Suprapubic skin (tissue), 3 donors: ENCODE measurements at regions not wholly inside any gene's neighbourhood (a gene's known extent, or its start where the extent isn't known, plus 50 kb on each side); places are given as distances from the start of the nearest gene placed in this dataset.
"Not testable (repeated sequence)": the region's sequence is repeated elsewhere in the genome, so short reads cannot be mapped to it uniquely, and the experiment has no call there.

Experiments used
- EP300 ChIP-seq: sonication (generic); formaldehyde crosslinking; IDR thresholded peaks from one replicate; pipeline ENCODE4 v1.6.1; 2017; ENCODE audit warnings: antibody characterized with exemption
- TF ChIP-seq, protein P1 (sequence below), 2 donors: fragments of 200-600 bp in 1 of 2; fragments of 450-650 bp in 1 of 2; sonication (generic) in 1 of 2; IDR thresholded peaks; one replicate each; pipeline ENCODE4 v1.5.1; 2016 to 2019; ENCODE audit warnings: antibody characterized with exemption in 2 of 2, mild to moderate bottlenecking in 1 of 2, moderate library complexity in 1 of 2

DNA sequence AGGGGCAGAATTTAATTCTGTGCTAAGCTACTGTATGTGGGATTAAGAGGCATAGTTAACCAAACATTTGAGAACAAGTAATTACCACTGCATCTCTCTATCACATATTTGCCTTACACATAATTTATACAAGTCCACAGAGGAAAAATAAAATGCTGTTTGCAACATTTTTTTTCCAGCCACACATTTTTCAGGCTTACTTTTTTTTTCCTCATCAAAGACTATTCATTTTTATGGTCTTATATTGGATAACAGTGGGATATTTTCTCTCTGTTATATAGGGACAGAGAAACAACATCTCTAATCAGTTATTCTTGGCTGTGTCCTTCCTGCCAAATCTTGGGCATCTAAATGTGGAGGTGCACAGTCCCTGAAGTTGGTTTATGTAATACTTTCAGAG is 57.5 kb upstream of the DDAH1 start:
- TF ChIP-seq, protein P1, sequence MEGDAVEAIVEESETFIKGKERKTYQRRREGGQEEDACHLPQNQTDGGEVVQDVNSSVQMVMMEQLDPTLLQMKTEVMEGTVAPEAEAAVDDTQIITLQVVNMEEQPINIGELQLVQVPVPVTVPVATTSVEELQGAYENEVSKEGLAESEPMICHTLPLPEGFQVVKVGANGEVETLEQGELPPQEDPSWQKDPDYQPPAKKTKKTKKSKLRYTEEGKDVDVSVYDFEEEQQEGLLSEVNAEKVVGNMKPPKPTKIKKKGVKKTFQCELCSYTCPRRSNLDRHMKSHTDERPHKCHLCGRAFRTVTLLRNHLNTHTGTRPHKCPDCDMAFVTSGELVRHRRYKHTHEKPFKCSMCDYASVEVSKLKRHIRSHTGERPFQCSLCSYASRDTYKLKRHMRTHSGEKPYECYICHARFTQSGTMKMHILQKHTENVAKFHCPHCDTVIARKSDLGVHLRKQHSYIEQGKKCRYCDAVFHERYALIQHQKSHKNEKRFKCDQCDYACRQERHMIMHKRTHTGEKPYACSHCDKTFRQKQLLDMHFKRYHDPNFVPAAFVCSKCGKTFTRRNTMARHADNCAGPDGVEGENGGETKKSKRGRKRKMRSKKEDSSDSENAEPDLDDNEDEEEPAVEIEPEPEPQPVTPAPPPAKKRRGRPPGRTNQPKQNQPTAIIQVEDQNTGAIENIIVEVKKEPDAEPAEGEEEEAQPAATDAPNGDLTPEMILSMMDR (IDR thresholded peaks at IDR 0.05) = not testable (repeated sequence)
- not testable (repeated sequence) for TF ChIP-seq EP300
